Dedifferentiated amniotic fluid mesenchymal stem cell (primary cell): ENCODE measurements at regions not wholly inside any gene's neighbourhood (a gene's known extent, or its start where the extent isn't known, plus 50 kb on each side); places are given as distances from the start of the nearest gene placed in this dataset.

ENCODE experiments used
- DNase-seq: peaks from one replicate; pipeline ENCODE4 v3.0.0-alpha.2; 2016; ENCODE audit errors: extremely low spot score

DNA sequence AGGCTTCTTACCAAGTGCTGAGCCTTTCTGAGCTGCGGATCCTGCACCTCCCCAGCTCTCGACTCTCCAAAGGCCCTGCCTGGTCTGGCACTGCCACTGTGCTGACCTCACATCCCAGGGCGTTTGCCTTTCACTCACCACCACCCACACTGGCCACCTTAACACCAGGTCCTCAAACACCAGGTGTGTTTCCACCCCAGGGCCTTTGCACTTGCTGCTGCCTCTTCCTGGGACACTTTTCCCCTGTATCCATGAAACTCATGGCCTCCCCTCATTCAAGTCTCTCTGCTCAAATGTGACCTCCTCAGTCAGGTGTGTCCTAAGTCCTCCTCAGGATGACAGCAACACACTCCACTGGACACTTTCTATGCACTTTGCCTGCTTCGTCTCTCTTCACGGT is 51.4 kb upstream of the ANO1 start:
- DNase-seq = no peak

DNA sequence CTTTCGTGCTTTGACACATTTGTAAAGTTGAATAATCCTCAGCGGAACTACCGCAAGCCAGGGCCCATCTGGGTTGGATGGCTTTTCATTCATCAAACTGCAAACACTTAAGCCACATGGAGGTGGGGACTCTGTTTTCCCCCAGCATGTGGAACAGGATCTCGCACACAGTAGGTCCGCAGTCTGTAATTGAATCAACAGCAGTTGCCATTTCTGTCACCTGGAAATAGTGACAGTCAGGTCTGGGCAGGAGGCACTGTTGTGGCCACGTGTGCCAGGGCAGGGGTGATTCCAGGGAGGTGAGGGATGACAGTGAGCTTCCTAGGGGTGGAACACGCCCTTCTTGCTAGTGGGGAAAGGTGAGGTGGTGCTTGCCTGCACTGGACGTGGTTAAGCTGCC is 50.7 kb upstream of the ANO1 start:
- DNase-seq = no peak

DNA sequence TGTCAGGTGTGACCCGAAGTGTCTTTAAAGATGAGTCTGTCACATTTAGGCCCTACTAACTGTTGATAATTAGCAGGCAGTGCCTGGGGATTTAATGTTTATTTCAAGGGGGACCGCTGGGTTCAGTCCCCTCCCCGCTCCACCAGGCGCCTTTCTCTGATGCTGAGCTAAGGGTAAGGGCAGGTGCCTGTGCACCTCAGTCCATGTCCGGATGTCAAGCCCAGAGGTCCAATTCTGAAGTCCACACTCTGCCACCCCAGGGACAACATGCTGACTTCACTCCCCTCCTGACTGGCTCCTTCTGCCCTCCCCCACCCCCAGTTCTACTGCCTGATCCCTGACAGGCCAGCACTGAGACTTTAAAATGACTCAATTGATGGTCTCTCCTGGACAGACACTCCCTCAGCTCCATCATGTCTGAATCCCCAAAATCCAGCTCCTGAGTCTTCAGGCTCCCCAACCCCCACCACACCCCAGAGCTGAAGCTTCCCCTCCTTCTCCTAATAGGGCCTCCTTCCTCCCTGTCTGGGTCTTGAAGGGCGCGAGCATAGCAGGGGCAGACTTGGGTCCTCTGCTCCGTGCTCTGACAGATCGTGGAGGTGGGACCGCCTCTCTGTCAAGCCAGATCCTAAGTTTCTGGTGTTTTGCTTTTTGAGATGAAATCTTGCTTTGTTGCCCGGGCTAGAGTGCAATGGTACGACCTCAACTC is 49.8 kb upstream of the ANO1 start:
- no peak for DNase-seq
